Tibial artery (tissue), 4 donors: ENCODE measurements at regions not wholly inside any gene's neighbourhood (a gene's known extent, or its start where the extent isn't known, plus 50 kb on each side); places are given as distances from the start of the nearest gene placed in this dataset.
A peak's percentile ranks its signal among the peaks of the same experiment; 100 is the strongest.

Experiments used
- DNase-seq, 2 donors: peaks; one replicate each; pipeline ENCODE4 v3.0.0-alpha.2; 2019
- H3K27ac ChIP-seq, 2 donors: fragments of 200-600 bp; sonication (generic) in 1 of 2; 1 replicate in 1 of 2; 2 replicates in 1 of 2; pipeline ENCODE4 v1.5.1; 2018 to 2019; ENCODE audit warnings: mild to moderate bottlenecking in 1 of 2
- H3K27me3 ChIP-seq, 2 donors: fragments of 200-600 bp; sonication (generic) in 1 of 2; one replicate each; pipeline versions ENCODE4 v1.5.1 to v1.6.0; 2016 to 2019
- H3K36me3 ChIP-seq, 3 donors: fragments of 200-600 bp; sonication (generic) in 2 of 3; one replicate each; pipeline ENCODE4 v1.5.1; 2016 to 2019; ENCODE audit warnings: mild to moderate bottlenecking in 2 of 3
- H3K4me1 ChIP-seq, 4 donors: fragments of 200-600 bp; sonication (generic) in 2 of 4; 1 replicate in 3 of 4; 2 replicates in 1 of 4; pipeline ENCODE4 v1.5.1; 2016 to 2019
- H3K4me3 ChIP-seq, 2 donors: fragments of 200-600 bp; sonication (generic) in 1 of 2; 1 replicate in 1 of 2; 2 replicates in 1 of 2; pipeline ENCODE4 v1.5.1; 2018 to 2019; ENCODE audit warnings: mild to moderate bottlenecking in 2 of 2
- H3K9me3 ChIP-seq, 3 donors: fragments of 200-600 bp; sonication (generic) in 1 of 3; one replicate each; pipeline ENCODE4 v1.5.1; 2016 to 2019
- CTCF ChIP-seq, 2 experiments: fragments of 200-600 bp in 1 of 2; fragments of 450-650 bp in 1 of 2; IDR thresholded peaks; one replicate each; pipeline ENCODE4 v1.5.1; 2017 to 2019; ENCODE audit warnings: antibody characterized with exemption in 2 of 2, mild to moderate bottlenecking in 1 of 2, moderate library complexity in 1 of 2
- intact Hi-C: fragments of 100-400 bp; cut with DNase I; formaldehyde crosslinking; loops from one replicate; pipeline ENCODE4 v1.15.0; 2023; ENCODE audit warnings: low total_unique reads

GRCh38 chr16:73771196-73772064 is 525.2 kb upstream of the PSMD7 start:
- peaks cover 0 to 74% (median 33%) of the 10 kb centered on the region in 4 donors for H3K4me1 ChIP-seq
- DNase-seq: no peak
- peak overlapping the region; percentile 65 to 70 for H3K27ac ChIP-seq
- intact Hi-C loops: no loop called here
- no peak for TF ChIP-seq CTCF (IDR thresholded peaks at IDR 0.05)
- no peaks in the 10 kb centered on the region for H3K36me3 ChIP-seq
- no peak overlapping the region for H3K4me3 ChIP-seq
- H3K27me3 ChIP-seq: peaks cover 0 to 3% of the 10 kb centered on the region in 2 donors
- H3K9me3 ChIP-seq: no peaks in the 10 kb centered on the region

GRCh38 chr16:73768786-73769203 is 527.8 kb upstream of the PSMD7 start:
- intact Hi-C loops: no loop called here
- peaks cover 0 to 3% of the 10 kb centered on the region in 2 donors for H3K27me3 ChIP-seq
- peak overlapping the region; percentile 65 to 70 for H3K27ac ChIP-seq
- no peaks in the 10 kb centered on the region for H3K36me3 ChIP-seq
- no peaks in the 10 kb centered on the region for H3K9me3 ChIP-seq
- peaks cover 0 to 84% (median 30%) of the 10 kb centered on the region in 4 donors for H3K4me1 ChIP-seq
- H3K4me3 ChIP-seq: no peak overlapping the region
- TF ChIP-seq CTCF (IDR thresholded peaks at IDR 0.05): no peak
- DNase-seq: peak; percentile 40 to 88

- H3K4me3 ChIP-seq: no peak overlapping the region
- H3K36me3 ChIP-seq: no peaks in the 10 kb centered on the region
- no peaks in the 10 kb centered on the region for H3K9me3 ChIP-seq
- no peak for TF ChIP-seq CTCF (IDR thresholded peaks at IDR 0.05)
- peak overlapping the region; percentile 8 to 44 for H3K27ac ChIP-seq
- intact Hi-C loops: loop anchor here (5.0 kb wide), 1 partner anchor 932 kb away; no protein-coding TSS in a partner anchor
- H3K27me3 ChIP-seq: peaks cover 0 to 3% of the 10 kb centered on the region in 2 donors
- H3K4me1 ChIP-seq: peaks cover 0 to 40% (median 13%) of the 10 kb centered on the region in 4 donors
- no peak for DNase-seq
Measured at GRCh38 chr16:73764321-73764720, 532.3 kb upstream of the PSMD7 start.

- intact Hi-C loops: no loop called here
- no peak overlapping the region for H3K27ac ChIP-seq
Measured at GRCh38 chr16:73756289-73757178, 540.1 kb upstream of the PSMD7 start.

More at GRCh38 chr16:73756289-73757178, 540.1 kb upstream of the PSMD7 start:
- H3K4me1 ChIP-seq: peaks cover 0 to 21% (median 10%) of the 10 kb centered on the region in 4 donors
- H3K27me3 ChIP-seq: no peaks in the 10 kb centered on the region
- no peak for TF ChIP-seq CTCF (IDR thresholded peaks at IDR 0.05)
- H3K4me3 ChIP-seq: no peak overlapping the region
- no peaks in the 10 kb centered on the region for H3K9me3 ChIP-seq
- H3K36me3 ChIP-seq: no peaks in the 10 kb centered on the region
- no peak for DNase-seq
